OCI-LY7 (cell line): ENCODE measurements at regions not wholly inside any gene's neighbourhood (a gene's known extent, or its start where the extent isn't known, plus 50 kb on each side); places are given as distances from the start of the nearest gene placed in this dataset.

ENCODE experiments used
- CTCF ChIP-seq: fragments of 200-600 bp; sonication (generic); conservative IDR thresholded peaks from 2 replicates; pipeline ENCODE4 v1.5.1; 2014; ENCODE audit warnings: mild to moderate bottlenecking, antibody characterized with exemption, low read length, moderate library complexity, mixed read lengths
- EZH2phosphoT487 ChIP-seq: fragments of 200-600 bp; sonication (generic); IDR thresholded peaks from 2 replicates; pipeline ENCODE4 v1.6.1; 2018; ENCODE audit warnings: low read depth, borderline replicate concordance, mild to moderate bottlenecking, mixed run types, antibody characterized with exemption, low read length, moderate library complexity, mixed read lengths

- TF ChIP-seq CTCF (no peak), EZH2phosphoT487 (no peak)
These were observed 215.8 kb downstream of the SIPA1L2 start for GRCh38 chr1:232414100-232414499.
